Dendritic cell treated with granulocyte-macrophage colony-stimulating factor and Interleukin-4, amounts not matched to agents 40 ng/mL and 50 ng/mL, for 4 days (primary cell): ENCODE measurements at regions not wholly inside any gene's neighbourhood (a gene's known extent, or its start where the extent isn't known, plus 50 kb on each side); places are given as distances from the start of the nearest gene placed in this dataset.

ENCODE experiments used
- H3K27ac Mint-ChIP-seq: one replicate; pipeline ENCODE4 v1.8.0; 2022; ENCODE audit warnings: mild to moderate bottlenecking, mixed read lengths
- H3K27me3 Mint-ChIP-seq: one replicate; pipeline ENCODE4 v1.8.0; 2022; ENCODE audit warnings: mild to moderate bottlenecking, mixed read lengths
- H3K36me3 Mint-ChIP-seq: one replicate; pipeline ENCODE4 v1.8.0; 2022; ENCODE audit warnings: low read depth, mixed read lengths
- H3K4me1 Mint-ChIP-seq: one replicate; pipeline ENCODE4 v1.8.0; 2022; ENCODE audit warnings: low read depth, mixed read lengths
- H3K4me3 Mint-ChIP-seq: one replicate; pipeline ENCODE4 v1.8.0; 2022; ENCODE audit warnings: mild to moderate bottlenecking, moderate library complexity, mixed read lengths
- H3K9me3 Mint-ChIP-seq: one replicate; pipeline ENCODE4 v1.8.0; 2022; ENCODE audit warnings: mixed read lengths
- intact Hi-C: fragments of 100-400 bp; cut with micrococcal nuclease; formaldehyde crosslinking; loops from one replicate; pipeline ENCODE4 v1.15.0; 2022

DNA sequence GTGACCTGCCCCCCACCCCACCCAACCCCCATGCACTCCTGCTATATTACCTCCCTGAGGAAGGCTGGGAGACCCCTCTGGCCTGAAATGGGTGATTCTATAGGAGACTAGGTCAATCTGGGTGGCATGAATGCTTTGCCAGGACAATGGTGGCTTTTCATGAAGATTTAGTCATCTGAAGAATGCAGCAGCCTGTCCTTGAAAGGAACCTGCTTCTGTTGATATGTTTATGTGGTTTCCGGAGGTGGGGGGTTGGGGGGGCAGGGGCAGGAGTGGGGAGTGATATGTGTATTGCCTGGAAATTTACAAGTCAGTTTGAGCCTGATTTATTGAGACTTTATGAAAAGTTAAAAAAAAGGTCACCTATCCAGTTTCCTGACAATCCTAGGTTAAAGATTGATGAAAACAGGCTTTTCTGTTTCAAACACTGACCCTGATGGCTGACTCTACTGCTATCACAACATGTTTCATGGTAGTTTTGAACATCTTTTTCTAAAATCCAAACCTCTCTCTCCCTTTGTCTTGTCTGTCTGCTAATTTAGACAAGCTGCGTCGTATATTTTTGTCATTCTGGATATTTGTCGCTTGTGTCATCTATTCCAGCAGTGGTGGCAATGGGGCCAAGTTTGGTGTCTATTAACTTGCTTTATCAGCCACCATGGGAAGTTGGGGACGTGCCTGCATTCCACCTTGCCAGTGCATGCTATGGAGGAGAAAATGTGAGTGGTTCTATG, 153.7 kb upstream of the EGFLAM start:
- Mint-ChIP-seq H3K9me3 (no peaks in the 10 kb centered on the region), H3K4me1 (no peaks in the 10 kb centered on the region), H3K27me3 (no peaks in the 10 kb centered on the region), H3K4me3 (no peak overlapping the region), H3K36me3 (no peaks in the 10 kb centered on the region), H3K27ac (no peak overlapping the region)
- intact Hi-C loops: no loop called here

DNA sequence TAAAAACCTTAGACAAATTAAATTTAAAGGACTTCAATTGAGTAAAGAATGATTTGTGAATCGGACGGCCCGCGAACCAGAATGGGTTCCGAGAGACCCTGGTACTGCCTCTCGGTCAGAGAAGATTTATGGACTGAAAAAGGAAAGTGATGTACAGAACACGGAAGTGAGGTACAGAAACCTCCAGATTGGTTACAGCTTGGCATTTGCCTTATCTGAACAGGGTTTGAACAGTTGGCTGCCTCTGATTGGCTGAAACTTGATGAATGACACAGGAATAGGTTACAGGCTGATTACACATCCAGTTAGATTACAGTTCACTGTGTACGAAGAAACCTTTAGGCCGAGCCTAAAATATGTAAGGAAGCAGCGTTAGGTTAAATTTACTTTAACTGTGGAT, 156.5 kb upstream of the EGFLAM start:
- Mint-ChIP-seq H3K4me1 (no peaks in the 10 kb centered on the region), H3K27ac (no peak overlapping the region), H3K4me3 (no peak overlapping the region), H3K36me3 (no peaks in the 10 kb centered on the region), H3K9me3 (no peaks in the 10 kb centered on the region), H3K27me3 (no peaks in the 10 kb centered on the region)
- intact Hi-C loops: no loop called here

DNA sequence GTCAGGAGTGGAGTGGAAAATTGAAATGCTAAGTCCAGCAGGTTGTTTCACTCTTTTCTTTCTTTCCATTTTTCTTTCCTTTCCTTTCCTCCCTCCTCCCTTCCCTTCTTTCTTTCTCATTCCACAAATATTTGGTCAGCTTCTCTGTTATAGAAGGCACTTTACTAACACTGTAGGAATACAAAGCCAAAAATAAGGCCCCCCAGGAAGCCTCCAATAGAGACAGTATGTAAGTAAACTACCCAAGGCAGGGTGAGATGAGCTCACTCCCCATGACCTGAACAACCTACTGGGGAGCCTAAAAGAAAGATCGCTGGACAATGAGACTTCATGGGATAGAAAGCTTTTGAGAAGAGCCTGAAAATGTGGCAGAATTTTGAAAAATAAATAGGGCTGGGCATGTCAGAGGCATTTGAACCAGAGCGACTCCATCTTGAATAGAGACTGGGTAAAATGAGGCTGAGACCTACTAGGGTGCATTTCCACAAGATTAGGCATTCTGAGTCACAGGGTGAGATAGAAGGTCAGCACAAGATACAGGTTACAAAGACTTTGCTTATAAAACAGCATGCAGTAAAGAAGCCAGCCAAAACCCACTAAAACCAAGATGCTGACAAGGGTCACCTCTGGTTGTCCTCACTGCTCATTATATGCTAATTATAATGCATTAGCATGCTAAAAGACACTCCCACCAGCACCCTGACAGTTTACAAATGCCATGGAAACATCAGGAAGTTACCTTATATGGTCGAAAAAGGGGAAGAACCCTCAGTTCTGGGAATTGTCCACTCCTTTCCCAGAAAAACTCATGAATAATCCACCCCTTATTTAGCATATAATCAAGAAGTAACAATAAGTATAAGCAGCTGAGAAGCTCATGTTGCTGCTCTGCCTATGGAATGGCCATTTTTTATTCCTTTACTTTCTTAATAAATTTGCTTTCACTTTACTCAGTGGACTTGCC, 158.9 kb upstream of the EGFLAM start:
- H3K27ac Mint-ChIP-seq: no peak overlapping the region
- H3K36me3 Mint-ChIP-seq: no peaks in the 10 kb centered on the region
- no peak overlapping the region for H3K4me3 Mint-ChIP-seq
- H3K27me3 Mint-ChIP-seq: no peaks in the 10 kb centered on the region
- intact Hi-C loops: no loop called here
- H3K4me1 Mint-ChIP-seq: no peaks in the 10 kb centered on the region
- H3K9me3 Mint-ChIP-seq: no peaks in the 10 kb centered on the region

GRCh38 chr5:38094889-38095288, 163.5 kb upstream of the EGFLAM start:
- no peaks in the 10 kb centered on the region for H3K9me3 Mint-ChIP-seq
- H3K36me3 Mint-ChIP-seq: no peaks in the 10 kb centered on the region
- H3K4me1 Mint-ChIP-seq: no peaks in the 10 kb centered on the region
- no peaks in the 10 kb centered on the region for H3K27me3 Mint-ChIP-seq
- H3K4me3 Mint-ChIP-seq: no peak overlapping the region
- intact Hi-C loops: no loop called here
- no peak overlapping the region for H3K27ac Mint-ChIP-seq

DNA sequence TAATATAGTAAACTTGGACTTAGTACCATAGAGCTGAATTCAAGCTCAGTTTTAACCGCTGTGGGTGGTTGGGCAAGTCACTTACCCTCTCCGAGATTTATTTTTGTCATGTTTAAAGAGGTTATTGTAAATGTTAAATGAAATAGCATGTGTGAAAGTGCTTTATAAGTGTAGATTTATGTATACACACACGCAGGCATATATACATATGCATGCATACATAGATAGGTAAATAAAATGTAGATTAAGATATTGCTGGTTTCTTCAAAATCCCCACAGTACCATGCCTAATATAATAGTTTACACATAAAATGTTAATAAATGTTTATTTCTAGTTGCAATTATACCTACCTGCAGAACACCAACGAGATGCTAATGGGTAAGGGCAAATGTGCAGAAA, 164.5 kb upstream of the EGFLAM start:
- no peak overlapping the region for H3K4me3 Mint-ChIP-seq
- H3K9me3 Mint-ChIP-seq: no peaks in the 10 kb centered on the region
- no peaks in the 10 kb centered on the region for H3K4me1 Mint-ChIP-seq
- intact Hi-C loops: no loop called here
- no peaks in the 10 kb centered on the region for H3K36me3 Mint-ChIP-seq
- H3K27ac Mint-ChIP-seq: no peak overlapping the region
- H3K27me3 Mint-ChIP-seq: no peaks in the 10 kb centered on the region

- Mint-ChIP-seq H3K9me3 (no peaks in the 10 kb centered on the region), H3K27ac (no peak overlapping the region), H3K4me3 (no peak overlapping the region), H3K36me3 (no peaks in the 10 kb centered on the region), H3K4me1 (no peaks in the 10 kb centered on the region), H3K27me3 (no peaks in the 10 kb centered on the region)
- intact Hi-C loops: no loop called here
These were observed 171.6 kb upstream of the EGFLAM start for GRCh38 chr5:38086777-38087176.

DNA sequence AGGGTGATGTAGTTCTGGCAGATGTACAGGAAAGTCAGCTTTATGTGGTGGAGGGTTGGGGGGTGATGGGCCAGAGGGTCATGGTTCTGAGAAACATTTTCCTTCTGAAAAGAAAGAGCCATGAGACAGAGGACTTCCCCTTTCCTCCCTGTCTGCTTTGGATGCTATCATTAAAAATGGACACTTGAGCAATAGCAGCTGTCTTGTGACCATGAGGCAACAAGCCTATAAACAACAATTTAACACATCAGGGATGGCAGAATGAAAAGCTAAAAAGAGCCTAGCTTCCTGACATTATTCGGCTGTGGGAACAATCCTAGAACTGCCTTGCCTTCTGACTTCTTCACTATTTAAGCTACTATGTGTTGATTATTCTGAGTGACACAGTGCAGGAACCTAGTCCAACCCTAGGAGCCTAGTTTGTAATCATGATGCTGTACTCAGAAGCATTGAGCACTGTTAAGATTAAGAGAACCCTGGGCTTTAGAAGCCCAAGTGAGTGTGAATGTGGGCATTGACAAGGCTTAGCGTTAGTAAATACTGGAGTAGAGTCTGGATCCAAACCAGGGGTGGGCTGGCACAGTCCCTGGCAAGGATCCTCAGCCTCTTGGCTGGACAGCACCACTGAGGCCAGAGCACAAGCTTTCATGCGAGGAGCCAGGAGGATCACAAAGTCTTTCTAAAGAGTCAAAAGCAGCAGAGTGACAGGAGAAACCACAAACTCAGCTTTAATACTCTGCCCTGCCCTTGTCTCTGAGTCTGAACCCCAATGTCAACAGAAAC, 178.5 kb upstream of the EGFLAM start:
- intact Hi-C loops: no loop called here
- Mint-ChIP-seq H3K27me3 (no peaks in the 10 kb centered on the region), H3K27ac (no peak overlapping the region), H3K36me3 (no peaks in the 10 kb centered on the region), H3K9me3 (no peaks in the 10 kb centered on the region), H3K4me1 (no peaks in the 10 kb centered on the region), H3K4me3 (no peak overlapping the region)

DNA sequence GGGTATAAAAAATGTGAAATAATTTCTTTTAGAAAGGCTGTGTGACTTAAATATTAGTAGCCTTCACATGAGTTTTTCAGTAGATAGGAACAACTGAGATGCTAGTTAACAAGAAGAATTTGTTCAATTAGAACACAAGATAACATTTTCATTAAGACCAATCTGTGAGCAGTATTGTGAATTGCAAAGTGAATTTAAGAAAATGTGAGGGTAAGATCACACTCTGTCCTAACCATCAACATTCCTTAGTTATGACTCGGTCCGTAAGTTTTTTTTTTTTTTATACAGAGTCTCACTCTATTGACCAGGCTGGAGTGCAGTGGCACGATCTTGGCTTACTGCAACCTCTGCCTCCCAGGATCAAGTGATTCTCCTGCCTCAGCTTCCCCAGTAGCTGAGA, 180.2 kb upstream of the EGFLAM start:
- no peak overlapping the region for H3K27ac Mint-ChIP-seq
- no peak overlapping the region for H3K4me3 Mint-ChIP-seq
- H3K36me3 Mint-ChIP-seq: no peaks in the 10 kb centered on the region

DNA sequence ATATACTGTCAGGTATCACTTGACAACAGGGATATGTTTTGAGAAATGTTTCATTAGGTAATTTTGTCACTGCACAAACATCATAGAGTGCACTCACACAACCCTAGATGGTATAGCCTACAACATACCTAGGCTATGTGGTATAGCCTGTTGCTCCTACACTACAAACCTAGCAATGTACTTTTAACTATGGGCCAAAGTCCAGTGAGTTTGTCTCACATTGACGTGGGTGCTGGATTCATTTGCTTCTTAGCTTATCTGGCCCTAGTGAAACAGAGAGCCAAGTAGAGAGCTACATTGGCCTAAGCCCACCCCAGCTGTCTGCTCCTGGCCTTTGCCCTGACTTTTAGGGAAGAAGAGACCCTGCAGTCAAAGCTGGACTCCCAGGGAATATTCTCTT, 180.7 kb upstream of the EGFLAM start:
- intact Hi-C loops: no loop called here
- Mint-ChIP-seq H3K27me3 (no peaks in the 10 kb centered on the region), H3K4me1 (no peaks in the 10 kb centered on the region), H3K36me3 (no peaks in the 10 kb centered on the region), H3K27ac (no peak overlapping the region), H3K4me3 (no peak overlapping the region), H3K9me3 (no peaks in the 10 kb centered on the region)

More for the DNA sequence above, 180.2 kb upstream of the EGFLAM start:
- intact Hi-C loops: no loop called here
- Mint-ChIP-seq H3K4me1 (no peaks in the 10 kb centered on the region), H3K9me3 (no peaks in the 10 kb centered on the region), H3K27me3 (no peaks in the 10 kb centered on the region)

DNA sequence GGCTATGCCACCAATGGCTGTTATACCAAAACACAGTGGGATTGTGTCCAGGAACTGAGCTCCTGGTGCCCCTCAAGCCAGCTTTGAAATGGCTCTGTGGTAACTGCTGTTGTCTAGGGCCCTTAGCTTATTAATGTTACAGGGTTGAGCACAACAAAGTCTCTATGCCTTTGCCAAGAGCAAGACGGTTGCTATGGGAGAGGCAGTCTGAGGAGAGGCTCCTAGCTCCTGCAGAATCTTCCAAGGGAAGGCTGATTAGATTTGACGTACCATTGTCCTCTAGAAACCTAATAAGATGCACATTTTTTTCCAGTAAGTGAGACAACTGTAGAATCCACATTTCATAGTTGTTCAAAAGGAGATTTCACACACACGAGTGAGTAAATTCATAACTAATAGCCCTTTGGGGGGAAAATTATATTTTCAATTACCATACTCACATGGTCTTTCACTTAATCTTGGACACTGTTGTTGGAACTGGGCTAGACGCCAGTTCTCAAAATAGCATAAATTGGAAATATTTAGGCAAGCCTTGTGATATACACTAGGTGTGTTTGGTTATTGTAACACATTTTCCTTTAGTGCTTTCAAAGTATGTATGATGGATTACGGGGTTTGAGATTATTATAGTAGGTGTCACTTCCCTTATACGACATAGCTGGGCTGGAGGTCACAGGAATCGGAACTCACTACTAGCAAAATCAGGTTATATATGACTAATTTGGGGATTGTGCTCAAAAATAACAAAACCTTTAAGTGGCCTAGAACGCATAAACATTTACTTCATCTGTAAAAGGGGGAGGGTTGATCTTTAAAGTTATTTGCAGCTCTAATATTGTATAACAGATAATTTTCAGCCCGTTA, 186.3 kb upstream of the EGFLAM start:
- Mint-ChIP-seq H3K4me1 (no peaks in the 10 kb centered on the region), H3K27ac (no peak overlapping the region), H3K9me3 (no peaks in the 10 kb centered on the region), H3K27me3 (no peaks in the 10 kb centered on the region), H3K4me3 (no peak overlapping the region), H3K36me3 (no peaks in the 10 kb centered on the region)
- intact Hi-C loops: no loop called here

DNA sequence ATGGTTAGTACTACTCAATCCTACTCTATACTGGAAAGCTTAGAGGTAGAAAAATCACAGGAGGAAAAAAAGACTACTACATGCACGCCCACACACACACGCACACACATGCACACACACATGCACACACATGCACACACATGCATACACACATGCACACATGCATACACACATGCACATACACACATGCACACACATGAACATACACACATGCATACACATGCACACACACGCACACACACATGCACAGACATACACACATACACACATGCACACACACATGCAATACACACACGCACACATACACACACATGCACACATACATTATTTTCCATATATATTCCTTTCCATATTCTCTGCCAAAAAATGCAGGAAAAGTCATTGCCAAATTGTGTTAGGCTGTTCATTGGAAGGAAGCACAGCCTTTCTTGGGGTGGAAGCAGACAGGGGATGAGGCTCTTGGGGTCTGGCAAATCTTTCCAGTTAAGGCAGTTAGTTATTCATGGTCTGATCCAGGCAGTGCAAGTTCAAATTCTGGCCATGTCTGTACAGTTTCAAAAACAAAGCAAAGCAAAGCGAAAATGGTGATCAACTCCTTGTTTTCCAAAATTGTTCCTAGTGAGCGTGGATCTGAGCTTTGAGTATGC, 187.9 kb upstream of the EGFLAM start:
- H3K9me3 Mint-ChIP-seq: no peaks in the 10 kb centered on the region
- intact Hi-C loops: no loop called here

DNA sequence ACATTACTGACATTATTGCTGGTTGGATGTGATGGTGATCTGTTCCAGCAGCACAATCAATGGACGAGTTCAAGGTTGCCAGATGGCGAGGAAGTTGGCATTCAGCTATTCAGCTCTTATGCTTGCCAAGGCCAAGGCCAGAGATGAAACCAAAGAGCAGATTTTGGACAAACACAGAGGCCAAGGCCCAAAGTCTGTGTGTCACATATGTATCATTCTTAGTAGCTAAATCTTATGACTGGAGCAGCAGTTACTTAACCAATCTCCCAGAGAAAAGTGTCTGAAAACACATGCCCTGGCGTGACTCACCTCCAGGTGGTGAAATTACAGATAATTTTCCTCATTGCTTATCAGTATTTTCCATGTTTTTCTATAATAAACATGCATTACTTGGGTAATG, 189.0 kb upstream of the EGFLAM start:
- Mint-ChIP-seq H3K36me3 (no peaks in the 10 kb centered on the region), H3K4me3 (no peak overlapping the region), H3K27ac (no peak overlapping the region), H3K9me3 (peaks cover 7% of the 10 kb centered on the region), H3K27me3 (no peaks in the 10 kb centered on the region), H3K4me1 (no peaks in the 10 kb centered on the region)
- intact Hi-C loops: no loop called here

More for the DNA sequence above, 187.9 kb upstream of the EGFLAM start:
- Mint-ChIP-seq H3K4me1 (no peaks in the 10 kb centered on the region), H3K27me3 (no peaks in the 10 kb centered on the region), H3K27ac (no peak overlapping the region), H3K4me3 (no peak overlapping the region), H3K36me3 (no peaks in the 10 kb centered on the region)

DNA sequence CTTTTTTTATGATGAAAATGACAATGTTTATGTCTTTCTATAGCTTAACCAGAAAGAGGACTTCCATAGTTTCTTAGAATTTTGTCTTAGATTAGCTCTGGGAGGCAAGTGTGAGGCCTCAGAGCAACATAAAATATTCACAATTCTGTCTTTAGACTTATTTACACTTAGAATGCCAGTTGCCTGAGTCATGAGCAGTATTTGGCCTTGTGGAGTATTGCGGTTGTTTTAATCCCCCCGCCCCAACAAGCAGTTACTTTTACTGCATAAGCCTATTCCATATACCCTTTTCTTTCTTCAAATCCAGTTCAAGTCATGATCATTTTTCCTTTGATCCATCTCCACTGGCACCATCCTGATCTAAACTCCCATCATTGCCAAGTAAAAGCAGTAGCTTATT, 198.0 kb upstream of the EGFLAM start:
- Mint-ChIP-seq H3K27me3 (no peaks in the 10 kb centered on the region), H3K36me3 (no peaks in the 10 kb centered on the region), H3K9me3 (peaks cover 24% of the 10 kb centered on the region), H3K4me1 (no peaks in the 10 kb centered on the region), H3K27ac (no peak overlapping the region), H3K4me3 (no peak overlapping the region)
- intact Hi-C loops: no loop called here
